HCT116 (cell line): ENCODE measurements at regions not wholly inside any gene's neighbourhood (a gene's known extent, or its start where the extent isn't known, plus 50 kb on each side); places are given as distances from the start of the nearest gene placed in this dataset.

ENCODE experiments used
- ATF3 ChIP-seq: IDR thresholded peaks from 2 replicates; pipeline ENCODE4 v1.6.1; 2012
- CTCF ChIP-seq, 3 experiments: fragments of 200-600 bp in 1 of 3; sonication (generic) in 1 of 3; IDR thresholded peaks in 2 of 3; conservative IDR thresholded peaks in 1 of 3; 2 replicates each; pipeline ENCODE4 v1.5.1; 2012 to 2017; ENCODE audit warnings: low read depth in 2 of 3, low read length in 2 of 3, antibody characterized with exemption in 1 of 3, borderline replicate concordance in 1 of 3, control low read depth in 1 of 3, mild to moderate bottlenecking in 1 of 3, mixed read lengths in 1 of 3, mixed run types in 1 of 3, moderate library complexity in 1 of 3; ENCODE audit not compliant: insufficient read depth in 1 of 3
- EZH2phosphoT487 ChIP-seq: fragments of 200-600 bp; IDR thresholded peaks from 2 replicates; pipeline ENCODE4 v1.6.1; 2018; ENCODE audit warnings: antibody characterized with exemption, borderline replicate concordance
- POLR2A ChIP-seq: IDR thresholded peaks from 2 replicates; pipeline ENCODE4 v1.7.0; 2011; ENCODE audit warnings: borderline replicate concordance; ENCODE audit not compliant: insufficient read depth, insufficient read length; ENCODE audit errors: extremely low read depth
- POLR2AphosphoS5 ChIP-seq: IDR thresholded peaks from 2 replicates; pipeline ENCODE4 v1.6.1; 2011; ENCODE audit warnings: mild to moderate bottlenecking, low read depth, low read length, moderate library complexity

- no peak for TF ChIP-seq POLR2A
- TF ChIP-seq ATF3: no peak
- TF ChIP-seq EZH2phosphoT487: no peak
- no peak for TF ChIP-seq POLR2AphosphoS5
- TF ChIP-seq CTCF (IDR thresholded peaks at IDR 0.05 in 2 of 3, conservative IDR thresholded peaks at IDR 0.05 in 1 of 3; ENCODE audit: borderline replicate concordance in 1 of 3, insufficient read depth in 1 of 3, low read depth in 2 of 3, low read length in 2 of 3): no peak
Measured at GRCh38 chr13:97562962-97563361, 129.0 kb downstream of the RAP2A start.
